Endothelial cell of umbilical vein (primary cell): ENCODE measurements at regions not wholly inside any gene's neighbourhood (a gene's known extent, or its start where the extent isn't known, plus 50 kb on each side); places are given as distances from the start of the nearest gene placed in this dataset.

Experiments used
- BruUV-seq: library from RNA; stranded (reverse); fragments of 400-500 nt; replicated peaks from 2 replicates; lab custom pipeline; 2021; lab: Mats Ljungman, UMichigan
- CTCF ChIA-PET: fragments of 300-600, 350-600 bp; sonication (Branson Sonifier 250); formaldehyde crosslinking; loops from one replicate; lab custom pipeline; 2021; ENCODE audit warnings: antibody characterized with exemption, inconsistent platforms; lab: Charles Lee
- POLR2A ChIA-PET: fragments of 300-600, 350-600 bp; sonication (Branson Sonifier 250); formaldehyde crosslinking; loops from one replicate; lab custom pipeline; 2021; ENCODE audit warnings: antibody characterized with exemption, inconsistent platforms; lab: Charles Lee
- DNase-seq: peaks from one replicate; pipeline ENCODE4 v3.0.0-alpha.2; 2011; ENCODE audit warnings: low read depth, low spot score
- FAIRE-seq: peaks from 2 replicates; lab custom pipeline; 2011; peaks lifted over from hg19 to GRCh38; lab: Jason Lieb, UNC
- H2AFZ ChIP-seq: 2 replicates; pipeline ENCODE4 v1.6.0; 2012; ENCODE audit warnings: low read depth, low read length, control low read depth, inconsistent platforms
- H3K27ac ChIP-seq: 2 replicates; pipeline ENCODE4 v1.5.1; 2011; ENCODE audit warnings: low read depth, mild to moderate bottlenecking, control low read depth, low read length, moderate library complexity; ENCODE audit not compliant: insufficient read depth
- H3K27me3 ChIP-seq, 2 experiments: 2 replicates each; pipeline versions ENCODE4 v1.6.0 to v1.6.1; 2011; ENCODE audit warnings: low read length in 2 of 2, mixed read lengths in 1 of 2; ENCODE audit not compliant: control insufficient read depth in 2 of 2, insufficient read depth in 2 of 2
- H3K36me3 ChIP-seq, 2 experiments: 2 replicates in 1 of 2; 3 replicates in 1 of 2; pipeline ENCODE4 v1.5.1; 2011; ENCODE audit warnings: low read length in 2 of 2, mild to moderate bottlenecking in 1 of 2, moderate library complexity in 1 of 2; ENCODE audit not compliant: control insufficient read depth in 2 of 2, insufficient read depth in 2 of 2; ENCODE audit errors: extremely low read depth in 1 of 2
- H3K4me1 ChIP-seq: 3 replicates; pipeline ENCODE4 v1.5.1; 2011; ENCODE audit warnings: mild to moderate bottlenecking, low read length; ENCODE audit not compliant: control insufficient read depth, insufficient read depth; ENCODE audit errors: extremely low read depth
- H3K4me2 ChIP-seq: 2 replicates; pipeline ENCODE4 v1.6.1; 2011; ENCODE audit warnings: low read length, control low read depth, mixed read lengths; ENCODE audit not compliant: insufficient read depth
- H3K4me3 ChIP-seq, 3 experiments: fragments of 200-600 bp in 1 of 3; sonication (generic), shearing (Covaris generic) in 1 of 3; replicated peaks in 1 of 3; 2 replicates each; pipeline ENCODE4 v1.5.1; 2011 to 2016; ENCODE audit warnings: control low read depth in 3 of 3, low read length in 3 of 3, mild to moderate bottlenecking in 2 of 3, inconsistent platforms in 1 of 3, low read depth in 1 of 3, moderate library complexity in 1 of 3; ENCODE audit not compliant: insufficient read depth in 1 of 3
- H3K79me2 ChIP-seq: 2 replicates; pipeline ENCODE4 v1.6.0; 2012; ENCODE audit warnings: low read length, inconsistent platforms; ENCODE audit not compliant: control insufficient read depth, insufficient read depth
- H3K9ac ChIP-seq: replicated peaks from 2 replicates; pipeline ENCODE3; 2011; ENCODE audit warnings: low read length, control low read depth; ENCODE audit not compliant: insufficient read depth; ENCODE audit errors: extremely low read depth
- H3K9me1 ChIP-seq: replicated peaks from 3 replicates; pipeline ENCODE4 v1.6.0; 2011; ENCODE audit warnings: mild to moderate bottlenecking, low read length; ENCODE audit not compliant: control insufficient read depth, insufficient read depth; ENCODE audit errors: extremely low read depth
- H3K9me3 ChIP-seq: replicated peaks from 2 replicates; pipeline ENCODE4 v1.5.1; 2012; ENCODE audit warnings: low read length, inconsistent platforms; ENCODE audit not compliant: control insufficient read depth, insufficient read depth
- H4K20me1 ChIP-seq: replicated peaks from 2 replicates; pipeline ENCODE3; 2011; ENCODE audit warnings: mild to moderate bottlenecking, low read length; ENCODE audit not compliant: control insufficient read depth, insufficient read depth; ENCODE audit errors: extremely low read depth
- EZH2 ChIP-seq: IDR thresholded peaks from 2 replicates; pipeline ENCODE4 v1.6.1; 2012; ENCODE audit warnings: borderline replicate concordance, low read depth, mild to moderate bottlenecking, moderate library complexity, low read length, inconsistent platforms; ENCODE audit not compliant: severe bottlenecking
- FOS ChIP-seq: IDR thresholded peaks from 2 replicates; pipeline ENCODE4 v1.6.1; 2011; ENCODE audit warnings: mild to moderate bottlenecking, low read length, moderate library complexity, borderline replicate concordance; ENCODE audit not compliant: insufficient read depth
- GATA2 ChIP-seq: IDR thresholded peaks from 2 replicates; pipeline ENCODE4 v1.7.0; 2011; ENCODE audit warnings: low read depth, mild to moderate bottlenecking, moderate library complexity, mixed read lengths, low read length; ENCODE audit not compliant: insufficient read length, insufficient read depth
- JUN ChIP-seq: IDR thresholded peaks from 2 replicates; pipeline ENCODE4 v1.6.1; 2011; ENCODE audit warnings: borderline replicate concordance, low read depth; ENCODE audit not compliant: insufficient read length, insufficient read depth
- MYC ChIP-seq: IDR thresholded peaks from one replicate; pipeline ENCODE4 v1.6.1; 2011; ENCODE audit warnings: mild to moderate bottlenecking, low read depth, low read length
- POLR2A ChIP-seq: IDR thresholded peaks from 2 replicates; pipeline ENCODE4 v1.6.1; 2012; ENCODE audit warnings: low read depth, mild to moderate bottlenecking, control low read depth, low read length
- POLR2AphosphoS5 ChIP-seq: IDR thresholded peaks from 2 replicates; pipeline ENCODE4 v1.6.1; 2012; ENCODE audit warnings: low read depth, mild to moderate bottlenecking, control low read depth, low read length, moderate library complexity; ENCODE audit not compliant: insufficient read depth
- dilution Hi-C: fragments of 300-500 bp; cut with MboI; formaldehyde crosslinking; loops from one replicate; pipeline ENCODE4 v1.15.0; 2019; ENCODE audit warnings: low sequenced_read_pairs; ENCODE audit not compliant: extremely low pct_ligation_motif_present
- intact Hi-C: fragments of 100-400 bp; cut with micrococcal nuclease; formaldehyde crosslinking; loops from one replicate; pipeline ENCODE4 v1.10.0; 2022
- TF ChIP-seq, protein P1 (sequence below): IDR thresholded peaks from 2 replicates; pipeline ENCODE4 v1.6.1; 2011; ENCODE audit not compliant: insufficient read depth, insufficient read length
- TF ChIP-seq, protein P2 (sequence below), 2 donors: IDR thresholded peaks; 1 replicate in 1 of 2; 2 replicates in 1 of 2; pipeline ENCODE4 v1.5.1; 2011; ENCODE audit warnings: low read length in 2 of 2, mild to moderate bottlenecking in 2 of 2, moderate library complexity in 2 of 2, control low read depth in 1 of 2, inconsistent platforms in 1 of 2, low read depth in 1 of 2; ENCODE audit not compliant: insufficient read depth in 1 of 2; ENCODE audit errors: extremely low read depth in 1 of 2

DNA sequence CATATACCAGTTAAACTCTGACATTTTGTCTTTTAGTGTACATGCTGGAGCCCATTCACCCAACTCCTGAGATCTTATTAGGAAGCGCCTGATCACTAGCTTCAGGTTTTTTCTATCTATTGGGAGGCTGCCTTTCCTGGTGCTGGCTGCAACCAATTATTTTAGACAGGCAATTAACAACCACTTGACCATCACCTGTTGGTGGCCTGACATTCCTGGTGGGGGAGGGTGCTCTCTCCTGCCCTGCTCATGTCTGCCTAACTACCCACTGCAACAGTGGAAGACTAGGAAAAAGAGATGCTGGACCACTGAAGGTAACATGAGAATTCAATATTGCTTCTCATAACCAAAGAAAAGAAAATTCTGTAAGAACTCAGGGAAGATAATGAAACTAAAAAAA is 190.3 kb upstream of the GRM3 start:
- H3K4me1 ChIP-seq: no peaks in the 10 kb centered on the region
- H3K4me2 ChIP-seq: no peak overlapping the region
- no peak overlapping the region for H2AFZ ChIP-seq
- no peaks in the 10 kb centered on the region for H4K20me1 ChIP-seq
- intact Hi-C loops: no loop called here
- H3K27ac ChIP-seq: no peak overlapping the region
- no peak overlapping the region for H3K9ac ChIP-seq
- H3K9me3 ChIP-seq: no peaks in the 10 kb centered on the region
- H3K36me3 ChIP-seq: no peaks in the 10 kb centered on the region
- TF ChIP-seq JUN (no peak), FOS (no peak), POLR2AphosphoS5 (no peak), POLR2A (no peak), GATA2 (no peak), EZH2 (no peak), MYC (no peak)
- TF ChIP-seq, protein P1, sequence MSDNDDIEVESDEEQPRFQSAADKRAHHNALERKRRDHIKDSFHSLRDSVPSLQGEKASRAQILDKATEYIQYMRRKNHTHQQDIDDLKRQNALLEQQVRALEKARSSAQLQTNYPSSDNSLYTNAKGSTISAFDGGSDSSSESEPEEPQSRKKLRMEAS: no peak
- TF ChIP-seq, protein P2, sequence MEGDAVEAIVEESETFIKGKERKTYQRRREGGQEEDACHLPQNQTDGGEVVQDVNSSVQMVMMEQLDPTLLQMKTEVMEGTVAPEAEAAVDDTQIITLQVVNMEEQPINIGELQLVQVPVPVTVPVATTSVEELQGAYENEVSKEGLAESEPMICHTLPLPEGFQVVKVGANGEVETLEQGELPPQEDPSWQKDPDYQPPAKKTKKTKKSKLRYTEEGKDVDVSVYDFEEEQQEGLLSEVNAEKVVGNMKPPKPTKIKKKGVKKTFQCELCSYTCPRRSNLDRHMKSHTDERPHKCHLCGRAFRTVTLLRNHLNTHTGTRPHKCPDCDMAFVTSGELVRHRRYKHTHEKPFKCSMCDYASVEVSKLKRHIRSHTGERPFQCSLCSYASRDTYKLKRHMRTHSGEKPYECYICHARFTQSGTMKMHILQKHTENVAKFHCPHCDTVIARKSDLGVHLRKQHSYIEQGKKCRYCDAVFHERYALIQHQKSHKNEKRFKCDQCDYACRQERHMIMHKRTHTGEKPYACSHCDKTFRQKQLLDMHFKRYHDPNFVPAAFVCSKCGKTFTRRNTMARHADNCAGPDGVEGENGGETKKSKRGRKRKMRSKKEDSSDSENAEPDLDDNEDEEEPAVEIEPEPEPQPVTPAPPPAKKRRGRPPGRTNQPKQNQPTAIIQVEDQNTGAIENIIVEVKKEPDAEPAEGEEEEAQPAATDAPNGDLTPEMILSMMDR (IDR thresholded peaks at IDR 0.05; ENCODE audit: extremely low read depth in 1 of 2, insufficient read depth in 1 of 2, low read depth in 1 of 2, low read length in 2 of 2): no peak
- CTCF ChIA-PET: no interaction called here
- H3K4me3 ChIP-seq: no peak overlapping the region
- no peaks in the 10 kb centered on the region for H3K79me2 ChIP-seq
- BruUV-seq: no TSS peak
- dilution Hi-C loops: no loop called here
- POLR2A ChIA-PET: no interaction called here
- H3K9me1 ChIP-seq: no peaks in the 10 kb centered on the region
- FAIRE-seq (no peak), DNase-seq (no peak)
- H3K27me3 ChIP-seq: no peaks in the 10 kb centered on the region
